Neutrophil (primary cell): ENCODE measurements at regions not wholly inside any gene's neighbourhood (a gene's known extent, or its start where the extent isn't known, plus 50 kb on each side); places are given as distances from the start of the nearest gene placed in this dataset.

Experiments used
- H3K27ac ChIP-seq: fragments of 200-600 bp; sonication (generic); 2 replicates; pipeline ENCODE4 v1.5.1; 2016; ENCODE audit warnings: mild to moderate bottlenecking, moderate library complexity
- H3K27me3 ChIP-seq: fragments of 200-600 bp; sonication (generic); 2 replicates; pipeline ENCODE4 v1.6.0; 2016; ENCODE audit warnings: mild to moderate bottlenecking
- H3K36me3 ChIP-seq: fragments of 200-600 bp; sonication (generic); 2 replicates; pipeline ENCODE4 v1.5.1; 2017
- H3K4me1 ChIP-seq, 2 experiments: fragments of 200-600 bp in 1 of 2; sonication (generic) in 1 of 2; 1 replicate in 1 of 2; 2 replicates in 1 of 2; pipeline versions ENCODE4 v1.5.1 to v1.6.1; 2013 to 2016; ENCODE audit warnings: low read depth in 1 of 2, low read length in 1 of 2, mild to moderate bottlenecking in 1 of 2, moderate library complexity in 1 of 2; ENCODE audit not compliant: control insufficient read depth in 1 of 2, insufficient read depth in 1 of 2
- H3K4me3 ChIP-seq, 2 experiments: fragments of 200-600 bp in 1 of 2; sonication (generic) in 1 of 2; 1 replicate in 1 of 2; 2 replicates in 1 of 2; pipeline ENCODE4 v1.5.1; 2013 to 2016; ENCODE audit warnings: low read depth in 1 of 2, low read length in 1 of 2, mild to moderate bottlenecking in 1 of 2, moderate library complexity in 1 of 2
- H3K9me3 ChIP-seq: fragments of 200-600 bp; sonication (generic); 2 replicates; pipeline ENCODE4 v1.5.1; 2016
- CTCF ChIP-seq: fragments of 200-600 bp; sonication (generic); IDR thresholded peaks from 2 replicates; pipeline ENCODE4 v1.5.1; 2016; ENCODE audit warnings: antibody characterized with exemption

- Histone ChIP-seq H3K4me3 (no peak overlapping the region), H3K4me1 (peaks cover 22 to 39% of the 10 kb centered on the region in 2 experiments), H3K36me3 (no peaks in the 10 kb centered on the region), H3K27me3 (no peaks in the 10 kb centered on the region), H3K9me3 (no peaks in the 10 kb centered on the region), H3K27ac (peak overlapping the region; percentile 45)
- no peak for TF ChIP-seq CTCF
Measured at GRCh38 chr2:144233317-144233716, 286.6 kb downstream of the ZEB2 start.

- no peak overlapping the region for H3K27ac ChIP-seq
- H3K36me3 ChIP-seq: no peaks in the 10 kb centered on the region
- H3K4me1 ChIP-seq: peaks cover 12 to 24% of the 10 kb centered on the region in 2 experiments
- H3K4me3 ChIP-seq: no peak overlapping the region
- no peak for TF ChIP-seq CTCF
- no peaks in the 10 kb centered on the region for H3K27me3 ChIP-seq
- no peaks in the 10 kb centered on the region for H3K9me3 ChIP-seq
Measured at GRCh38 chr2:144230448-144231085, 289.4 kb downstream of the ZEB2 start.

GRCh38 chr2:144230033-144230432 lies 289.9 kb downstream of the ZEB2 start:
- no peak overlapping the region for H3K27ac ChIP-seq
- no peak overlapping the region for H3K4me3 ChIP-seq
- H3K36me3 ChIP-seq: no peaks in the 10 kb centered on the region
- TF ChIP-seq CTCF: no peak
- no peaks in the 10 kb centered on the region for H3K27me3 ChIP-seq
- H3K4me1 ChIP-seq: peaks cover 12 to 24% of the 10 kb centered on the region in 2 experiments
- H3K9me3 ChIP-seq: no peaks in the 10 kb centered on the region

DNA sequence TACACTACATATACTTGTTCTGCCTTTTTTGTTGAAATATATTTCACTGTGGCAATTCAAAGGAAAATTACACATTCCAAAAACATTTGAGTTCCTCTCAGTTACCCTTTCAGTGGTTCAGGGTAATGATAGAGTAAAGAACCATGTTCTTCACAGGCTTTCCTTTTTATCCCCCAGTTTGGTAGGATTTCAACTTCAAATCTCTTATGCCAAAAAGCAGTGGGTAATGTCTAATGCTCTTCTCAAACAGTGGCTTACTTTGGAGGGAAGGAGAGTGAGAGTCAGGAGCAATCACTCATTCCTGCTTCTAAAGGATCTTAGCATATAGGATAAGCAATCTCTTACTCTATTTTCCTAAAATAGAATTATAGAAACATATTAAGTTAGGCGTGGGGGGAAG lies 290.6 kb downstream of the ZEB2 start:
- Histone ChIP-seq H3K4me3 (no peak overlapping the region), H3K4me1 (peaks cover 12 to 21% of the 10 kb centered on the region in 2 experiments), H3K27ac (no peak overlapping the region), H3K9me3 (no peaks in the 10 kb centered on the region), H3K27me3 (no peaks in the 10 kb centered on the region), H3K36me3 (no peaks in the 10 kb centered on the region)
- no peak for TF ChIP-seq CTCF

- peaks cover under 1 to 6% of the 10 kb centered on the region in 2 experiments for H3K4me1 ChIP-seq
- H3K27me3 ChIP-seq: no peaks in the 10 kb centered on the region
- no peak overlapping the region for H3K27ac ChIP-seq
- H3K9me3 ChIP-seq: no peaks in the 10 kb centered on the region
- H3K36me3 ChIP-seq: no peaks in the 10 kb centered on the region
- no peak overlapping the region for H3K4me3 ChIP-seq
- no peak for TF ChIP-seq CTCF
Measured at GRCh38 chr2:144227427-144228105, 292.4 kb downstream of the ZEB2 start.
